Kasumi-1 (cell line): ENCODE measurements at regions not wholly inside any gene's neighbourhood (a gene's known extent, or its start where the extent isn't known, plus 50 kb on each side); places are given as distances from the start of the nearest gene placed in this dataset.

ENCODE experiments used
- DNase-seq, 2 experiments: peaks; one replicate each; lab custom pipeline; 2025; lab: John Stamatoyannopoulos, UW

DNA sequence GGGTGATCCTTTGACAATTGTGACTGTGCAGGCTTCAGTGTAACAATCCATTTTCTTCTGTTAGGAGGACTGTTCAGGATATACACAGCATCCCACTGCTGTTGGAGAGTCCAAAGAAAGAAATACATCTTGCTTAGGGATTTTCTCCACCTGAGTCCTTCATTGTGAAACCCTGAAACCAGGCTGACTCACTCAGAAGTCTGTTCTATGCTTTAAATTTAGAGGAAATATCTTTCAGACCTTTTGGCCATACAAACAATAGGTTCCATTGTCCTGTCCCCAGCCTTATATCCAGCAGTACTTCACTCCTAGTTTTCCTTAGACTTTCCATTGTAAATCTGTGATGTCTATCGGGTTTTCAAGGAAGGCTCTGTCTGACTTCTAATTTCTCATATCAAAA, 379.1 kb downstream of the SUCLA2 start:
- no peak for DNase-seq

- DNase-seq, result no peak
Measured at GRCh38 chr13:47611664-47612288, 389.3 kb downstream of the SUCLA2 start.

GRCh38 chr13:47610687-47611086, 390.4 kb downstream of the SUCLA2 start:
- no peak for DNase-seq

GRCh38 chr13:47603365-47603764, 397.7 kb downstream of the SUCLA2 start:
- DNase-seq, result no peak

DNA sequence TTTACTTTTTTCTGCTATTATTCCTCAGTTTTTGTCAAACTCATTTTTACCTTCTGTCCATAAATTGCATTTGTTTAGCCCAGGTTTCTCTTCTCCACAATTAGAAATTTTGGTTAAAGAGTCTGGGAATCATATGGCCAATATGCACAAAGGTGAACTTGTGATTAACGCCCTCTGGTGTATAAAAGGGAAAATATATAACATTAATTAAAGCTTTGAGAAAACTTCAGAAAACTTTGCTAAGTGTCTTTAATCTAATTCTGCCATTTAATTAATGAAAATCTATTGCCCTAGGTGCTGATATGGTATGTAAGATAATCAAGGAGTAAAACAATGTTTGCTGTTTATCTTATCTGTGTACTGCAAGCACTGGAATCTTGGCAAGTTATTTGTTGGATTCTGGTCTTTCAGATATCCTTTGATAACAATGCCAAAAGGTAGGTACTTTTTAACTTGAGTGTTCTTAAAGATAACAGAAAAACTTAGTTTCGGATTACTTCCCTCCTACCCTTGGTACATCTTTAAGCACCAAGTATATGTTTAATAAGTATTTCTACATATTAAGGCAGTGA, 402.6 kb downstream of the SUCLA2 start:
- peak; percentile 49 to 62 for DNase-seq

DNA sequence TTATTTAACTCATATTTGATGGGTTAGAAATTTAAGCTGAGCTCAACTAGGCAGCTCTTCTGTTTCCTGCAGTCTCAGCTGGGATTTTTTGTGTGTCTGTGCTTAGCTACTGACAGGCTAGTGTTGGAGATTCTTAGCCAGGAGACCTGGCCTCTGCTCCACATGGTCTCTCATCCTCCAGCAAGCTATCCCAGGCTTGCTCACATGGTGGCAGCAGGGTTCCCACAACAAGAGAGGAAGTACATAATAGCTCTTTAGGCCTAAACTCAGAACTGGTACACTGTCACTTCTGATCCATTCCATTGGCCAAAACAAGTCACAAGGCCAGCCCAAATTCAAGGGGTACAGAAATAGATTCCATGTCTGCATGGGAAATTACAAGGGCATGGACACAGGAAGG, 406.2 kb downstream of the SUCLA2 start:
- DNase-seq, result peak; percentile 36 to 50

- no peak for DNase-seq
Measured at GRCh38 chr13:47592256-47592655, 408.8 kb downstream of the SUCLA2 start.

DNA sequence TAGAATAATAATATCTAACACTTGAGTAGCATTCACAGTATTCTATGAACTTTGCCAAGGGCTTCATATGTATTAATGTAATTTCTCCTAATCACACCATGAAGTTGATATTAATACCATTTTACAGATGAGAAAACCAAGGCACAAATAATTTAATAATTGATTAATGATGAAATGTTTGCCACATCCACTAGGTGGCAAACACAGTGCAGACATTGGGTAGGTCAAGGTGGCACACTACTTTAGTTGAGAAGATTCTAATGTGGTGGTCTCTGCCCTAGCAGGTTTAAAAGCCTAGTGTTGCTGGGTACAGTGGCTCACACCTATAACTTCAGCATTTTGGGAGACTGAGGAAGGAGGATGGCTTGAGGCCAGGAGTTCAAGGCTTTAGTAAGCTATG, 412.4 kb downstream of the SUCLA2 start:
- DNase-seq, result no peak

GRCh38 chr13:47572375-47572774, 428.7 kb downstream of the SUCLA2 start:
- no peak for DNase-seq

- no peak for DNase-seq
Measured at GRCh38 chr13:47564041-47564440, 437.0 kb downstream of the SUCLA2 start.

DNA sequence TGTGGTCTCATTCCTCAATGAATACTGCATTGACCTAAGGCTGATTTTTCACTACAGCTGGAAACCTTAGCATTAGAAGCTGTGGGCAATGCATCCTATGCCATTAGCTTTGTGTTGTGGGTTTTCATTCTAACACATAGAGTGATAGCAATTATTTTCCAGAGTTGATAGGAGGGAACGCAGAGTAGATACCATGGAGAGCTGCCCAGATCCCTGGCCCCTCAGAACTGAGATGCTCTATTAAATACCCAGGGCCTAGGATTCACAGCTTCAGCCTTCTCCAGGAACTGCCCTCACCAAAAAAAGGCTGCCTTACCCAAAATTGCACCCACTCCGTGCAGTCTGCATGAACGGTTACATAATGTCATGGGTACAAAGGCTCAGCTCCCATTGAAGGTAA, 444.4 kb downstream of the SUCLA2 start:
- DNase-seq, result no peak

GRCh38 chr13:47555235-47555634, 445.8 kb downstream of the SUCLA2 start:
- DNase-seq, result no peak

DNA sequence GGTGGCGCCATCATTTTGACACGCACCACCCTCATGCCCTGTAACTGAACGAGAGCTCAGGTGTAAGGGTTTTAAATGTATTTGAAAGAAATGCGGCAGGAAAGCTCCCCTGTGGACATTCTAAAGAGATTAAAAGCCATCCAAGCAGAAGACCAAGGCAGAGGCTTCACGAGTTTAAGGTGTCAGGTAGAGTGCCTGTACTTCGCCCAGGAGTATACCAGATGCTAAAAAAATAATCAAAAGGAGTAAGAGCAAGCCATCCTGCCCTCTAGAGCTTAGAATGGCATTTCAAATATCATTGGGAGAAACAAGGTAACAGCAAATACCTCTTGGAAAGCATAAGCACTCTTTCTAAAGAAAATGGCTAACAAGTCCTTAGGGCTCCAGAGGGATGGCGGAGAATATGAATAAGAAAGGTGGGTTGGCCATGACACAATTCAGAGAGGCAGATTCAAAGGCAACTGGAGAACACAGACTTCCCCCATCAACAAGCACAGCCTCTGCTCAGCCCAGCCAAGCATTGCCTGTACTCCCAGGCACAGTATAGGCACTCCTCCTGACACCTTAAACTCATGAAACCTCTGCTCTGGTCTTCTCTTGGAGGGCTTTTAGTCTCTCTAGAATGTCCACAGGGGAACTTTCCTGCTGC, 447.6 kb downstream of the SUCLA2 start:
- no peak for DNase-seq

DNA sequence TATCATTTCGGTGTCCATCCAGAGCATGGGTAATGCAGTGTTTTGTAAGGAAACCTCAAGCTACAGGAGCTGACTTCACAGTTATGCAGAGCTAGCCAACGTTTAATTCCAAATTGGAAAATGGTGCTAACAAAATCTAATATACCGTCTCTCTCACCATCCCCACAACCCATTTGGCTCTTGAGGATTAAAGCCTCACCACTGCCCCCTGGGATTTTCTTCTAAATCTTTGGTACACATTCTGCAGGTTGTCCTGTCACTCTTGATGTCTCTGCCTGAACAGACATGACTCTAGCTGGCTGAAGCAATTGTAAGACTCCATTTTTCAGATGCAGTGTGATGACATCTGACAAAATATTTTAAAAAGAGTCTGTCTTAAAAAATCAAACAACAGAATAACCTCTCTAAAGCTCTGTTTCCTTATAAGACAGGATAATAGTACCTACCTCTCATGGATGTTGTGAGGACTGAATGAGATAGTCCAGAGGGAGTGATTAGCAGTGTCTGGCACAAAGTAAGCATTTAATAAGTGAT, 451.8 kb downstream of the SUCLA2 start:
- DNase-seq, result no peak

GRCh38 chr13:47548294-47548840, 452.7 kb downstream of the SUCLA2 start:
- DNase-seq, result no peak

DNA sequence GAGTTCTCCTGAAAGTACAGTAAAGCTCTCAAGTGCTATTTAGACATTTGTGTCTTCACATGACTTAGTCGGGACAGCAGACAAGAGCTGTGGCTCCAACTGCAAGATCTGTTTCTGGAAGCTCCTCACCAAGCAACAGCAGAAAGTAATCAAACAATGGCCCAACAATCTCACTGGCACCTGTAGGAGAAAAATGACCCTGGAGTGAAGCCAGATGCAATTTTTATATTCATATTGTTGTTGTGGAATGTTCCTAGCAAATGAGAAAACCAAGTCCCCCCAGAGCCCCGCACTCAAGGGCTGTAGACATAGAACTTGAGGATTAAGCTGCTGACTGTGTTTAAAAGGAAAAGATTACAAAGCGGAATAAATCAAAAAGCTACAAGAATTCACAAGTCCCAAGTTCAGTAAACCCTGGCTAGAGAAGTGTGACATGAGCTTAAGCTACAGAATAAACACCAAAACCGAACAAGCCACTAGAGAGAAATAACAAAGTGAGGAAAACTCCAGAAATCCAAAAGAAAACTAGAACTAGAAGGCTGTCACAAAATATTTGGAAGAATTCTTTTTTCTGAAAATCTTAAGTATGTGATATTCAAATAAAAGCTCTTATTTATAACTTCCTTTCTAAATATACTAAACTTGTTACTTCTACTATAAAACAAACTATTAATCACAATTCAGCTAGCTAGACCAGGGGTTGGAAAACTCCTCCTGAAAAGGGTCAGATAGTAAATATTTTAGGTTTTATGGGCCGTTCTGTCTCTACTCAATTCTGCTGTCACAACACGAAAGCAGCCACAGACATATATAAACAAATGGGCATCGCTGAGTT, 454.5 kb downstream of the SUCLA2 start:
- DNase-seq, result no peak

DNA sequence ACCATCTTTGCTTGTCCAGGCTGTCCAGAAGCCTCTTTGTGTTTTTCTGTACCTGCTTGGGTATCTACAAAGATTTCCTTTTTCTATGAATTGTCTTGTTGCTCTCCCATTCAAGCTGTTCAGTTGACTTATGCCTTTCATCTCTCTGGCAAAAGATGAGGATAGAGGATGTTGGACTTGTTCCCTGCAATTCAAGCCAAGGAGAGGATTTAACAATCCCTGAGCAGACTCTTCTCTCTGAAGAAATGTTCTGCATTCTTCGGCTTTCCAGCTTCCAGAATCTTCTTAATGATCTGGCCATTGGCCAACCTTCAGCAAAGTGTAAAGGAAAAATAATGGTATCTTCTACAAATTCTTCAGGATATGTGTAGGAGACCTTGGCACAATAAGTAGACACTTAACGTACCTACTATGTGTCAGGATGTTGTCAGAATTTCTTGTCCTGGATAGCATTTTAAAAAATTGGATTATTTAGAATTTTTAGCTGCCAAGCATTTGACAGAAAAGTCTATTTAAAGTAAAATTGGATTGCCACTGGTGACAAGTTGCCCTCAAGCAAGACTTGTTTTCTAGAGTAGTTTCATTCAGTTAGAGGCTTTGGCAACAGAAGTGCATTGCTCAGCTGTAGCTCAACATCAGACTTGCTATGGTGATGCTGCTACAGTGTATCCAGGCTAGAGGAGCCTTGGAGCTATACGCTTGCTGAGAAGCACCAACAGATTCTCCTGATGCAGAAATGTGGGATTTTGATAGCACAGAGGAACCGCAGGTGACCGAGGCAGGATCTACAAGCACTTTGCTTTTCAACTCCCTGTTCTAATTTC, 455.7 kb downstream of the SUCLA2 start:
- no peak for DNase-seq

GRCh38 chr13:47539317-47539716, 461.8 kb downstream of the SUCLA2 start:
- DNase-seq, result no peak

DNA sequence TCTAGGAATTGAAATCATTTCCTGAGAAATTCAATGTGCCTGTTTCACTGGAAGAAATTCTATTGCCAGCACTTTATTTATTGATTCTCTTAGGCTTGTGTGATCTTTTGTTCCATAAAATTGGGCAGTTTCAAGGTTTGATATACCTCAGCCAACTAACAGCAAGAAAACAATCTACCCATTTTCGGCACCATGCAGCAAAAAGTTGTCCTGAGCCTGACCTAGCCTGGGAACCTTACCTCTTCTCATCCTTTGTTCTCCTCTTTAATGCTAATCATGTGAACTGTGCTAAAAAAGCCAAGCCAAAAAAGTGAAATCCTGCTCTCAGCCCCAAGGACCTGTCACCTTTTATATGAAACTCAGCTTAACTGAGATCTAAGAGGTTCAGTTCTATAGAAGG, 477.3 kb downstream of the SUCLA2 start:
- no peak for DNase-seq

GRCh38 chr13:47521890-47522487, 479.1 kb downstream of the SUCLA2 start:
- DNase-seq, result no peak

- no peak for DNase-seq
Measured at GRCh38 chr13:47519626-47520025, 481.4 kb downstream of the SUCLA2 start.
